WTC11 (cell line): ENCODE measurements at regions not wholly inside any gene's neighbourhood (a gene's known extent, or its start where the extent isn't known, plus 50 kb on each side); places are given as distances from the start of the nearest gene placed in this dataset.

Source experiments
- KAT7 ChIP-seq: sonication (generic); formaldehyde crosslinking; IDR thresholded peaks from 2 replicates; pipeline ENCODE4 v1.8.1; 2023; ENCODE audit warnings: missing genetic modification reagents, mild to moderate bottlenecking, borderline replicate concordance
- SP1 ChIP-seq: sonication (generic); formaldehyde crosslinking; conservative IDR thresholded peaks from 2 replicates; pipeline ENCODE4 v1.8.1; 2022; ENCODE audit warnings: missing genetic modification reagents
- ZNF121 ChIP-seq: sonication (generic); formaldehyde crosslinking; IDR thresholded peaks from 2 replicates; pipeline ENCODE4 v1.8.0; 2023; ENCODE audit warnings: missing genetic modification reagents
- TF ChIP-seq, protein P1 (sequence below): fragments of 200-600 bp; IDR thresholded peaks from 2 replicates; pipeline ENCODE4 v1.8.0; 2022; ENCODE audit warnings: antibody characterized with exemption
- TF ChIP-seq, protein P2 (sequence below): sonication (generic); formaldehyde crosslinking; IDR thresholded peaks from 2 replicates; pipeline ENCODE4 v1.8.0; 2022; ENCODE audit warnings: mild to moderate bottlenecking, missing genetic modification reagents

DNA sequence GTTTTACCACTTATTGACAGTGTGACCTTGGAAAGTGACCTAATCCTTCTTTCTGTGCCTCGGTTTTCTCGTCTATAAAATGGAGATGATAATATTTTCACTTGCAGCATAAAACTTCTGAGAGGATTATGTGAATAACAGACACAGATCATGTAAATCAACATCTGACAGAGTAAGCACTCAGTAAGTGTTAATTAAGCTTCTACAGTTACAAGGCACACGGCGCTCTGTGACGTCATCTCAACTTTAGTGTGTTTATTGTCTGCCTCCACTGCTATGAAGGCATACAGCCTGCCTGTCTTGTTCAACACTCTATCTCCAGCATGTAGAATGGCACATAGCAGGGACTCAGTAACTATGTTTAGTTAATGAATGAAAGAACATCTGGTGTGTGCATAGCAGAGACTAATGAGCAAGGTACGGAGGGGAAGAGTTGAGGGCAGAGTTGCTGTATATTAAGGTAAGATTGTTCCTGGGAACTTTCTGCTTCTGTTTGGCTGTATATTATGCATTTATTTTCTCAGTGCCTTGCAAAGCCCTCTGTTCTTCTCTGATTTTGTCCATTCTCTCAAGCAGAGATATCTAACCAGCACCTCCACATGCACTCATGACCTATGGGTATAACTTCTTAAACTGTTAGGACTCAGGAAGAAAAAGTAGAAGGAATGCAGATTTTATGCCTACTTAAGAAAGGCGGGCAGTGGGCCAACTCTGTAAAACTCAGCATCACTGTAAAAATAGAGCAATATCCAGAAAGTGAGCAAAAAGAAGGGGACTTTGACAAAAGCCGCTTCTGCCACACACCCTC, 66.4 kb upstream of the STMND1 start:
- TF ChIP-seq, protein P1, sequence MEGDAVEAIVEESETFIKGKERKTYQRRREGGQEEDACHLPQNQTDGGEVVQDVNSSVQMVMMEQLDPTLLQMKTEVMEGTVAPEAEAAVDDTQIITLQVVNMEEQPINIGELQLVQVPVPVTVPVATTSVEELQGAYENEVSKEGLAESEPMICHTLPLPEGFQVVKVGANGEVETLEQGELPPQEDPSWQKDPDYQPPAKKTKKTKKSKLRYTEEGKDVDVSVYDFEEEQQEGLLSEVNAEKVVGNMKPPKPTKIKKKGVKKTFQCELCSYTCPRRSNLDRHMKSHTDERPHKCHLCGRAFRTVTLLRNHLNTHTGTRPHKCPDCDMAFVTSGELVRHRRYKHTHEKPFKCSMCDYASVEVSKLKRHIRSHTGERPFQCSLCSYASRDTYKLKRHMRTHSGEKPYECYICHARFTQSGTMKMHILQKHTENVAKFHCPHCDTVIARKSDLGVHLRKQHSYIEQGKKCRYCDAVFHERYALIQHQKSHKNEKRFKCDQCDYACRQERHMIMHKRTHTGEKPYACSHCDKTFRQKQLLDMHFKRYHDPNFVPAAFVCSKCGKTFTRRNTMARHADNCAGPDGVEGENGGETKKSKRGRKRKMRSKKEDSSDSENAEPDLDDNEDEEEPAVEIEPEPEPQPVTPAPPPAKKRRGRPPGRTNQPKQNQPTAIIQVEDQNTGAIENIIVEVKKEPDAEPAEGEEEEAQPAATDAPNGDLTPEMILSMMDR, result no peak
- TF ChIP-seq SP1 (CRISPR knock-in tag) (no peak), ZNF121 (CRISPR knock-in tag) (no peak), KAT7 (CRISPR knock-in tag) (no peak)
- TF ChIP-seq, protein P2, sequence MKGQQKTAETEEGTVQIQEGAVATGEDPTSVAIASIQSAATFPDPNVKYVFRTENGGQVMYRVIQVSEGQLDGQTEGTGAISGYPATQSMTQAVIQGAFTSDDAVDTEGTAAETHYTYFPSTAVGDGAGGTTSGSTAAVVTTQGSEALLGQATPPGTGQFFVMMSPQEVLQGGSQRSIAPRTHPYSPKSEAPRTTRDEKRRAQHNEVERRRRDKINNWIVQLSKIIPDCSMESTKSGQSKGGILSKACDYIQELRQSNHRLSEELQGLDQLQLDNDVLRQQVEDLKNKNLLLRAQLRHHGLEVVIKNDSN (CRISPR knock-in tag), result no peak
